ENCODE measurements at regions not wholly inside any gene's neighbourhood (a gene's known extent, or its start where the extent isn't known, plus 50 kb on each side); places are given as distances from the start of the nearest gene placed in this dataset.

DNA sequence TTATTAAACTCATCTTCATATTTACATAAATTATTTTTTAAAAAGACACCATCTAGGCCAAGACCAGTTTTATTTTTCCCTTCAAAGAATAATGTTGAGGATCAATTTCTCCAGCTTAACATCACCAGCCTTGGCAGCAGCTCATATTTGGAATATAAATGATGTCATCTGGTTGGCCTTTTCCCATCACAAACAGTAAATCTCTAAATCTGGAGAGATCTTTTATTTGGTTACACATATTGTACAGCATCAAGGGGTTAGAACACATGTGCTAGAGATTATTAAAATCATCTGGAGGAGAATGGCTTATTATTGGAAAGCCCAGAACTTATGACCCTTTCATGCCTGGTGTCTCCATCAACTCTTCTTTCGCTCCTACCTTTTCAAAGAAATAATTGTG is 508.8 kb downstream of the PLPP3 start:
- no peak for TF ChIP-seq POLR2A (IDR thresholded peaks at IDR 0.05)
- TF ChIP-seq, protein P1, sequence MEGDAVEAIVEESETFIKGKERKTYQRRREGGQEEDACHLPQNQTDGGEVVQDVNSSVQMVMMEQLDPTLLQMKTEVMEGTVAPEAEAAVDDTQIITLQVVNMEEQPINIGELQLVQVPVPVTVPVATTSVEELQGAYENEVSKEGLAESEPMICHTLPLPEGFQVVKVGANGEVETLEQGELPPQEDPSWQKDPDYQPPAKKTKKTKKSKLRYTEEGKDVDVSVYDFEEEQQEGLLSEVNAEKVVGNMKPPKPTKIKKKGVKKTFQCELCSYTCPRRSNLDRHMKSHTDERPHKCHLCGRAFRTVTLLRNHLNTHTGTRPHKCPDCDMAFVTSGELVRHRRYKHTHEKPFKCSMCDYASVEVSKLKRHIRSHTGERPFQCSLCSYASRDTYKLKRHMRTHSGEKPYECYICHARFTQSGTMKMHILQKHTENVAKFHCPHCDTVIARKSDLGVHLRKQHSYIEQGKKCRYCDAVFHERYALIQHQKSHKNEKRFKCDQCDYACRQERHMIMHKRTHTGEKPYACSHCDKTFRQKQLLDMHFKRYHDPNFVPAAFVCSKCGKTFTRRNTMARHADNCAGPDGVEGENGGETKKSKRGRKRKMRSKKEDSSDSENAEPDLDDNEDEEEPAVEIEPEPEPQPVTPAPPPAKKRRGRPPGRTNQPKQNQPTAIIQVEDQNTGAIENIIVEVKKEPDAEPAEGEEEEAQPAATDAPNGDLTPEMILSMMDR (IDR thresholded peaks at IDR 0.05) = no peak

All from testis (tissue), 2 donors.